ENCODE measurements at regions not wholly inside any gene's neighbourhood (a gene's known extent, or its start where the extent isn't known, plus 50 kb on each side); places are given as distances from the start of the nearest gene placed in this dataset.

- H3K9ac ChIP-seq (ENCODE audit: low read depth, low read length, poor library complexity, severe bottlenecking), result no peak overlapping the region
- no peaks in the 10 kb centered on the region for H3K27me3 ChIP-seq (ENCODE audit: insufficient read depth, low read length, poor library complexity, severe bottlenecking)
- no peak overlapping the region for H3K4me3 ChIP-seq (ENCODE audit: low read length, poor library complexity, severe bottlenecking)
- H3K4me1 ChIP-seq (ENCODE audit: insufficient read depth, low read length, poor library complexity, severe bottlenecking), result no peaks in the 10 kb centered on the region
- no peaks in the 10 kb centered on the region for H3K79me2 ChIP-seq (ENCODE audit: insufficient read depth, low read length)
- H2AFZ ChIP-seq (ENCODE audit: low read length), result no peak overlapping the region
- no peak for TF ChIP-seq CTCF (conservative IDR thresholded peaks at IDR 0.05; ENCODE audit: low read length)
- no peak for TF ChIP-seq EZH2phosphoT487 (IDR thresholded peaks at IDR 0.05; ENCODE audit: borderline replicate concordance)
- no peak overlapping the region for H3K4me2 ChIP-seq (ENCODE audit: low read depth, low read length, poor library complexity, severe bottlenecking)
- H3K9me3 ChIP-seq (ENCODE audit: insufficient read depth, low read depth, low read length), result peaks cover 2% of the 10 kb centered on the region; the same call in 1 of the 2 replicates
- no peaks in the 10 kb centered on the region; the same call in 1 of the 2 replicates for H3F3A ChIP-seq (ENCODE audit: low read depth)
- H3K36me3 ChIP-seq (ENCODE audit: insufficient read depth, low read length), result no peaks in the 10 kb centered on the region
- no peaks in the 10 kb centered on the region for H3K9me2 ChIP-seq (replicated peaks; ENCODE audit: low read depth, low read length)
- H4K20me1 ChIP-seq (ENCODE audit: insufficient read depth, low read length, poor library complexity, severe bottlenecking), result no peaks in the 10 kb centered on the region
These were observed 115.2 kb upstream of the TBL1XR1 start for GRCh38 chr3:177312491-177312890.

GRCh38 chr3:177314897-177315296 lies 117.6 kb upstream of the TBL1XR1 start:
- TF ChIP-seq CTCF (conservative IDR thresholded peaks at IDR 0.05; ENCODE audit: low read length), result no peak
- no peak for TF ChIP-seq EZH2phosphoT487 (IDR thresholded peaks at IDR 0.05; ENCODE audit: borderline replicate concordance)
- Histone ChIP-seq H3K36me3 (ENCODE audit: insufficient read depth, low read length) (no peaks in the 10 kb centered on the region), H3K4me2 (ENCODE audit: low read depth, low read length, poor library complexity, severe bottlenecking) (no peak overlapping the region)

GRCh38 chr3:177317247-177317646 lies 120.0 kb upstream of the TBL1XR1 start:
- H2AFZ ChIP-seq (ENCODE audit: low read length), result no peak overlapping the region
- no peak overlapping the region for H3K9ac ChIP-seq (ENCODE audit: low read depth, low read length, poor library complexity, severe bottlenecking)
- H3K4me1 ChIP-seq (ENCODE audit: insufficient read depth, low read length, poor library complexity, severe bottlenecking), result peaks cover 25% of the 10 kb centered on the region
- H3K79me2 ChIP-seq (ENCODE audit: insufficient read depth, low read length), result no peaks in the 10 kb centered on the region
- peaks cover 8% of the 10 kb centered on the region; the same call in 1 of the 2 replicates for H3F3A ChIP-seq (ENCODE audit: low read depth)
- no peaks in the 10 kb centered on the region for H3K9me3 ChIP-seq (ENCODE audit: insufficient read depth, low read depth, low read length)
- no peaks in the 10 kb centered on the region for H3K27me3 ChIP-seq (ENCODE audit: insufficient read depth, low read length, poor library complexity, severe bottlenecking)
- H3K36me3 ChIP-seq (ENCODE audit: insufficient read depth, low read length), result no peaks in the 10 kb centered on the region
- no peak overlapping the region for H3K4me3 ChIP-seq (ENCODE audit: low read length, poor library complexity, severe bottlenecking)
- no peaks in the 10 kb centered on the region for H3K9me2 ChIP-seq (replicated peaks; ENCODE audit: low read depth, low read length)
- H3K4me2 ChIP-seq (ENCODE audit: low read depth, low read length, poor library complexity, severe bottlenecking), result no peak overlapping the region
- TF ChIP-seq CTCF (conservative IDR thresholded peaks at IDR 0.05; ENCODE audit: low read length) (no peak), EZH2phosphoT487 (IDR thresholded peaks at IDR 0.05; ENCODE audit: borderline replicate concordance) (no peak)
- H4K20me1 ChIP-seq (ENCODE audit: insufficient read depth, low read length, poor library complexity, severe bottlenecking), result no peaks in the 10 kb centered on the region

More at GRCh38 chr3:177314897-177315296, 117.6 kb upstream of the TBL1XR1 start:
- Histone ChIP-seq H3K9ac (ENCODE audit: low read depth, low read length, poor library complexity, severe bottlenecking) (no peak overlapping the region), H3K9me2 (replicated peaks; ENCODE audit: low read depth, low read length) (no peaks in the 10 kb centered on the region), H3K4me1 (ENCODE audit: insufficient read depth, low read length, poor library complexity, severe bottlenecking) (peaks cover 5% of the 10 kb centered on the region), H3F3A (ENCODE audit: low read depth) (no peaks in the 10 kb centered on the region; the same call in 1 of the 2 replicates), H2AFZ (ENCODE audit: low read length) (no peak overlapping the region), H3K9me3 (ENCODE audit: insufficient read depth, low read depth, low read length) (peaks cover 2% of the 10 kb centered on the region; the same call in 1 of the 2 replicates), H3K79me2 (ENCODE audit: insufficient read depth, low read length) (no peaks in the 10 kb centered on the region), H4K20me1 (ENCODE audit: insufficient read depth, low read length, poor library complexity, severe bottlenecking) (no peaks in the 10 kb centered on the region), H3K27me3 (ENCODE audit: insufficient read depth, low read length, poor library complexity, severe bottlenecking) (no peaks in the 10 kb centered on the region), H3K4me3 (ENCODE audit: low read length, poor library complexity, severe bottlenecking) (no peak overlapping the region)

Data from Loucy (cell line).